ENCODE measurements at regions not wholly inside any gene's neighbourhood (a gene's known extent, or its start where the extent isn't known, plus 50 kb on each side); places are given as distances from the start of the nearest gene placed in this dataset.

GRCh38 chr2:215590010-215590745 is 154.3 kb upstream of the FN1 start:
- TF ChIP-seq POLR2AphosphoS5 (IDR thresholded peaks at IDR 0.05; ENCODE audit: low read depth) (no peak), REST (IDR thresholded peaks at IDR 0.05; ENCODE audit: insufficient replicate concordance, low read depth) (no peak), GABPA (IDR thresholded peaks at IDR 0.05; ENCODE audit: low read depth) (no peak), SPI1 (IDR thresholded peaks at IDR 0.05; ENCODE audit: borderline replicate concordance, low read depth) (no peak)
- TF ChIP-seq, protein P1, sequence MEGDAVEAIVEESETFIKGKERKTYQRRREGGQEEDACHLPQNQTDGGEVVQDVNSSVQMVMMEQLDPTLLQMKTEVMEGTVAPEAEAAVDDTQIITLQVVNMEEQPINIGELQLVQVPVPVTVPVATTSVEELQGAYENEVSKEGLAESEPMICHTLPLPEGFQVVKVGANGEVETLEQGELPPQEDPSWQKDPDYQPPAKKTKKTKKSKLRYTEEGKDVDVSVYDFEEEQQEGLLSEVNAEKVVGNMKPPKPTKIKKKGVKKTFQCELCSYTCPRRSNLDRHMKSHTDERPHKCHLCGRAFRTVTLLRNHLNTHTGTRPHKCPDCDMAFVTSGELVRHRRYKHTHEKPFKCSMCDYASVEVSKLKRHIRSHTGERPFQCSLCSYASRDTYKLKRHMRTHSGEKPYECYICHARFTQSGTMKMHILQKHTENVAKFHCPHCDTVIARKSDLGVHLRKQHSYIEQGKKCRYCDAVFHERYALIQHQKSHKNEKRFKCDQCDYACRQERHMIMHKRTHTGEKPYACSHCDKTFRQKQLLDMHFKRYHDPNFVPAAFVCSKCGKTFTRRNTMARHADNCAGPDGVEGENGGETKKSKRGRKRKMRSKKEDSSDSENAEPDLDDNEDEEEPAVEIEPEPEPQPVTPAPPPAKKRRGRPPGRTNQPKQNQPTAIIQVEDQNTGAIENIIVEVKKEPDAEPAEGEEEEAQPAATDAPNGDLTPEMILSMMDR (IDR thresholded peaks at IDR 0.05; ENCODE audit: insufficient read depth, low read length), result no peak

Data from HL-60 (cell line).